ENCODE measurements at regions not wholly inside any gene's neighbourhood (a gene's known extent, or its start where the extent isn't known, plus 50 kb on each side); places are given as distances from the start of the nearest gene placed in this dataset.

DNA sequence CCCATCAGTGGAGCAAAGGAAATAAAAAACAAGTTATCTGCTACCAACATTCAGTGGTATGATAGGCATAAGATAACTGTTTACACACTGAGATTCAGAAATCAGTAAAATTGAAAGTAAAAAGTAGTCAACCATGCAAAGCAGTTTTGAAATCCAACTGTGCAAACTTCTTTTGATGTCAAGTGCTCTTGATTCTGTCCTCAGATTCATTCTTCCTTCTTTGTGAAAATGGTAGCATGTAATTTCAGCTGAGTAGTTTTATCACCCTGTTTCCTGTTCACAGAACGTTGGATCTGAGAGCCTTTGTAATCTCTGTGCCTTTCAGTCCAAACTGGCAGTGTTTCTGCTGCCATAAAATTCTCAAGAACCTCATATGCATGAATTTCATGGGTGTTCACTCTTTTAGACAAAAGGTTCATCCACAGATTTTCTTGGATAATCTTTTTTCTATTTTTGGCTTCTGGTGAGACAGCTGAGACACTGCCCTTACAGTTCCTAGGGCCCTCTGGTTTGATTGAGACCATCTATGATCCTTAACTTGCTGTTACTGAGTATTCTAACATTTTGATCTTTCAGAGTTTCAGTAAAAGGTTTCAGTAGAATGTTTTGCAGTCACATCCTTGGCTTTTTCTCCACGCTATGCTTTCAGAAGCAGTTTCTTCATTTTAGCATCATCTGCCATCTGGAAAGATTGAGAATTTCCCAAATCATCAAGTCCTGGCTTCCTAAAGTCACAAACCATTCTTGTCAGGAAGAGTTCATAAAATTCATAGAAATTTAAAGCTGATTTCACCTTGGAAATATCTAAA lies 272.3 kb upstream of the EPHA4 start:
- TF ChIP-seq, protein P1, sequence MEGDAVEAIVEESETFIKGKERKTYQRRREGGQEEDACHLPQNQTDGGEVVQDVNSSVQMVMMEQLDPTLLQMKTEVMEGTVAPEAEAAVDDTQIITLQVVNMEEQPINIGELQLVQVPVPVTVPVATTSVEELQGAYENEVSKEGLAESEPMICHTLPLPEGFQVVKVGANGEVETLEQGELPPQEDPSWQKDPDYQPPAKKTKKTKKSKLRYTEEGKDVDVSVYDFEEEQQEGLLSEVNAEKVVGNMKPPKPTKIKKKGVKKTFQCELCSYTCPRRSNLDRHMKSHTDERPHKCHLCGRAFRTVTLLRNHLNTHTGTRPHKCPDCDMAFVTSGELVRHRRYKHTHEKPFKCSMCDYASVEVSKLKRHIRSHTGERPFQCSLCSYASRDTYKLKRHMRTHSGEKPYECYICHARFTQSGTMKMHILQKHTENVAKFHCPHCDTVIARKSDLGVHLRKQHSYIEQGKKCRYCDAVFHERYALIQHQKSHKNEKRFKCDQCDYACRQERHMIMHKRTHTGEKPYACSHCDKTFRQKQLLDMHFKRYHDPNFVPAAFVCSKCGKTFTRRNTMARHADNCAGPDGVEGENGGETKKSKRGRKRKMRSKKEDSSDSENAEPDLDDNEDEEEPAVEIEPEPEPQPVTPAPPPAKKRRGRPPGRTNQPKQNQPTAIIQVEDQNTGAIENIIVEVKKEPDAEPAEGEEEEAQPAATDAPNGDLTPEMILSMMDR (IDR thresholded peaks at IDR 0.05; ENCODE audit: low read depth, low read length, missing control alignments): no peak
- no peak for DNase-seq (ENCODE audit: extremely low read depth, low read depth)
- no peak overlapping the region for H3K4me3 ChIP-seq (replicated peaks; ENCODE audit: low read depth, low read length)

DNA sequence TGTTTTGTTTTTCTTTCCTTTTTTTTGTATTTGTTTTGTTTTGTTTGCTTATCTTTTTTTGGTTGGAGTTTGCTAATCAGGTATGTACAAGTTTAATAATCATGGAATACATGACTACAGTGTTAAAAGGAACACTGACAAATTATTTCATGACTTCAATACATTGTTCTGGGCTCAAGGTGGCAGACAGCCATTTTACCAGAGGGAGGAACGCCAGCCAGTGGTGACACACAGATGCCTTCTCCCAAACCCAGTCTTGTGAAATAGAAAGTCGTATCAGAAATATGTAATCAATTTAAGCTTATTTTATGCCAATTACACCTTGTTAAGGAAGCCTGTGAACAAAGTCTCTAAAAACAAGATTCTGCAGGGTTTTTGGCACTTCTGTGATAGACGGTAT lies 264.0 kb upstream of the EPHA4 start:
- TF ChIP-seq, protein P1 (IDR thresholded peaks at IDR 0.05; ENCODE audit: low read depth, low read length, missing control alignments): no peak
- no peak overlapping the region for H3K4me3 ChIP-seq (replicated peaks; ENCODE audit: low read depth, low read length)
- no peak for DNase-seq (ENCODE audit: extremely low read depth, low read depth)

- TF ChIP-seq, protein P1 (IDR thresholded peaks at IDR 0.05; ENCODE audit: low read depth, low read length, missing control alignments): no peak
Observed at GRCh38 chr2:221833966-221834365, 261.9 kb upstream of the EPHA4 start.

GRCh38 chr2:221831051-221831450 lies 258.9 kb upstream of the EPHA4 start:
- no peak overlapping the region for H3K4me3 ChIP-seq (replicated peaks; ENCODE audit: low read depth, low read length)
- DNase-seq (ENCODE audit: extremely low read depth, low read depth): no peak

More at GRCh38 chr2:221833966-221834365, 261.9 kb upstream of the EPHA4 start:
- no peak overlapping the region for H3K4me3 ChIP-seq (replicated peaks; ENCODE audit: low read depth, low read length)
- DNase-seq (ENCODE audit: extremely low read depth, low read depth): no peak

DNA sequence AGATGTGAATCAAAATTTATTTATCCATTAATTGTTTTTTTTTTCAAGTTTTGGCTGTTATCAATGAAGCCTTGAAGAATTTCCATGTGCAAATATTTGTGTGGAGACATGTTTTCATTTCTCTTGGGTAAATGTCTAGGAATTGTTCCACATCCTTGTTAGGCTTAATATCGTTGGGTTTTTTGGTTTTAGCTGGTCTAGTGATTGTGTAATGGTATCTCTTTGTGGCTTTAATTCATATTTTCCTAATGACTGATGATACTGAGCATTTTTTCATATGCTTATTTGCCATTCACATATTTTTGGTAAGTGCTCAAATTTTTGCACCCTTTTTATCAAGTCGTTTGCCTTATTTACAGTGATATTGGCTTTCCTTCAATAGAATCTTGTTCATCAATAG lies 250.3 kb upstream of the EPHA4 start:
- H3K4me3 ChIP-seq (replicated peaks; ENCODE audit: low read depth, low read length): no peak overlapping the region
- TF ChIP-seq, protein P1 (IDR thresholded peaks at IDR 0.05; ENCODE audit: low read depth, low read length, missing control alignments): no peak
- no peak for DNase-seq (ENCODE audit: extremely low read depth, low read depth)

More at GRCh38 chr2:221831051-221831450, 258.9 kb upstream of the EPHA4 start:
- TF ChIP-seq, protein P1 (IDR thresholded peaks at IDR 0.05; ENCODE audit: low read depth, low read length, missing control alignments): no peak

- TF ChIP-seq, protein P1 (IDR thresholded peaks at IDR 0.05; ENCODE audit: low read depth, low read length, missing control alignments): no peak
- no peak for DNase-seq (ENCODE audit: extremely low read depth, low read depth)
- no peak overlapping the region for H3K4me3 ChIP-seq (replicated peaks; ENCODE audit: low read depth, low read length)
Observed at GRCh38 chr2:221818616-221819320, 246.7 kb upstream of the EPHA4 start.

Data from HFF-Myc (cell line).